Upper lobe of left lung (tissue), 6 donors: ENCODE measurements at regions not wholly inside any gene's neighbourhood (a gene's known extent, or its start where the extent isn't known, plus 50 kb on each side); places are given as distances from the start of the nearest gene placed in this dataset.

Experiments used
- ATAC-seq, 2 donors: fragments of 200-7000 bp; cut with Tn5 transposase; one replicate each; pipeline ENCODE4 v1.9.1; 2022; ENCODE audit warnings: mild to moderate bottlenecking in 2 of 2, moderate library complexity in 2 of 2; ENCODE audit not compliant: low FRiP score in 2 of 2
- DNase-seq, 2 donors: peaks; one replicate each; pipeline ENCODE4 v3.0.0-alpha.2; 2019 to 2020
- H3K27ac ChIP-seq, 4 donors: fragments of 200-600 bp; sonication (generic); one replicate each; pipeline ENCODE4 v1.5.1; 2016 to 2019
- H3K27me3 ChIP-seq, 4 donors: fragments of 200-600 bp; sonication (generic); one replicate each; pipeline ENCODE4 v1.5.1; 2017 to 2019
- H3K36me3 ChIP-seq, 4 donors: fragments of 200-600 bp; sonication (generic); one replicate each; pipeline ENCODE4 v1.5.1; 2016 to 2019
- H3K4me1 ChIP-seq, 4 donors: fragments of 200-600 bp; sonication (generic); one replicate each; pipeline ENCODE4 v1.5.1; 2018 to 2019
- H3K4me3 ChIP-seq, 4 donors: fragments of 200-600 bp; sonication (generic); one replicate each; pipeline ENCODE4 v1.5.1; 2017 to 2019; ENCODE audit warnings: mild to moderate bottlenecking in 2 of 4, moderate library complexity in 1 of 4
- H3K9me3 ChIP-seq, 4 donors: fragments of 200-600 bp; sonication (generic); one replicate each; pipeline ENCODE4 v1.5.1; 2018 to 2019
- CTCF ChIP-seq, 6 experiments: fragments of 450-650 bp in 4 of 6; fragments of 200-600 bp in 2 of 6; sonication (generic) in 2 of 6; IDR thresholded peaks; one replicate each; pipeline ENCODE4 v1.5.1; 2016 to 2019; ENCODE audit warnings: antibody characterized with exemption in 6 of 6
- EP300 ChIP-seq, 4 donors: sonication (generic); formaldehyde crosslinking; IDR thresholded peaks; one replicate each; pipeline ENCODE4 v1.5.1; 2017; ENCODE audit warnings: antibody characterized with exemption in 4 of 4, control low read depth in 2 of 4
- POLR2A ChIP-seq, 4 donors: fragments of 450-650 bp; IDR thresholded peaks; one replicate each; pipeline ENCODE4 v1.5.1; 2016 to 2017; ENCODE audit warnings: antibody characterized with exemption in 4 of 4, mild to moderate bottlenecking in 2 of 4
- POLR2AphosphoS5 ChIP-seq, 2 donors: sonication (generic); formaldehyde crosslinking; IDR thresholded peaks; one replicate each; pipeline ENCODE4 v1.5.1; 2017; ENCODE audit warnings: antibody characterized with exemption in 2 of 2
- WGBS, 2 donors: methylation state at CpG; one replicate each; pipeline ENCODE4 v1.1.5; 2017 to 2018; 5-methylcytosine and 5-hydroxymethylcytosine counted together
- small RNA-seq, 4 donors: library from RNA; depleted of rRNA; stranded (forward); fragments of <200 nt; gene quantifications; one replicate each; pipeline ENCODE3, GENCODE V24; 2016
- donor health status: DM: no; HTN: no; CAD: no; lungs with moderate emphysema.
- donor health status: DM: no; HTN: yes; CAD: no; lungs with severe emphysema.

GRCh38 chr4:54794579-54794978 lies 136.8 kb downstream of the KIT start:
- 73 to 80% methylated on average over 4 of the region's 4 CpGs for WGBS, 2 donors
- H3K4me1 ChIP-seq = no peaks in the 10 kb centered on the region
- H3K27ac ChIP-seq = no peak overlapping the region
- no peak overlapping the region for H3K4me3 ChIP-seq
- ATAC-seq (no peak), DNase-seq (no peak)
- TF ChIP-seq POLR2A (IDR thresholded peaks at IDR 0.05) = no peak
- TF ChIP-seq EP300 (IDR thresholded peaks at IDR 0.05) = no peak
- TF ChIP-seq POLR2AphosphoS5 (IDR thresholded peaks at IDR 0.05) = no peak
- no peaks in the 10 kb centered on the region for H3K36me3 ChIP-seq
- H3K9me3 ChIP-seq = no peaks in the 10 kb centered on the region
- H3K27me3 ChIP-seq = no peaks in the 10 kb centered on the region

GRCh38 chr4:54793856-54794422 lies 136.2 kb downstream of the KIT start:
- ATAC-seq (no peak), DNase-seq (no peak)
- H3K4me3 ChIP-seq = no peak overlapping the region
- no peak overlapping the region for H3K27ac ChIP-seq
- no peaks in the 10 kb centered on the region for H3K36me3 ChIP-seq
- H3K9me3 ChIP-seq = no peaks in the 10 kb centered on the region
- no peaks in the 10 kb centered on the region for H3K4me1 ChIP-seq
- TF ChIP-seq POLR2AphosphoS5 (IDR thresholded peaks at IDR 0.05) (no peak), CTCF (IDR thresholded peaks at IDR 0.05) (no peak), EP300 (IDR thresholded peaks at IDR 0.05) (no peak), POLR2A (IDR thresholded peaks at IDR 0.05) (no peak)
- WGBS, 2 donors = 32 to 34% methylated on average over 2 of the region's 2 CpGs
- H3K27me3 ChIP-seq = no peaks in the 10 kb centered on the region

Small RNA genes in the stretch of these regions (small RNA-seq; reads per million reads assigned to genes)
- gene RPL38P3 = 0 reads per million in 4 donors
